Ascending aorta (tissue), 2 donors: ENCODE measurements at regions not wholly inside any gene's neighbourhood (a gene's known extent, or its start where the extent isn't known, plus 50 kb on each side); places are given as distances from the start of the nearest gene placed in this dataset.

Experiments
- DNase-seq, 2 donors: peaks; one replicate each; pipeline ENCODE4 v3.0.0-alpha.2; 2019; ENCODE audit warnings: low spot score in 2 of 2
- H3K27ac ChIP-seq, 2 donors: fragments of 200-600 bp; sonication (generic); one replicate each; pipeline ENCODE4 v1.5.1; 2016 to 2017; ENCODE audit warnings: mild to moderate bottlenecking in 1 of 2
- H3K27me3 ChIP-seq: fragments of 200-600 bp; sonication (generic); one replicate; pipeline ENCODE4 v1.5.1; 2017
- H3K36me3 ChIP-seq, 2 donors: fragments of 200-600 bp; sonication (generic); one replicate each; pipeline ENCODE4 v1.5.1; 2016
- H3K4me1 ChIP-seq, 2 donors: fragments of 200-600 bp; sonication (generic); one replicate each; pipeline ENCODE4 v1.5.1; 2016 to 2017; ENCODE audit warnings: mild to moderate bottlenecking in 1 of 2
- H3K4me3 ChIP-seq, 2 donors: fragments of 200-600 bp; sonication (generic); one replicate each; pipeline ENCODE4 v1.5.1; 2016 to 2017; ENCODE audit warnings: mild to moderate bottlenecking in 1 of 2
- H3K9me3 ChIP-seq, 2 donors: fragments of 200-600 bp; sonication (generic); one replicate each; pipeline ENCODE4 v1.5.1; 2016
- CTCF ChIP-seq, 3 experiments: fragments of 200-600 bp in 2 of 3; fragments of 450-650 bp in 1 of 3; sonication (generic) in 2 of 3; IDR thresholded peaks; one replicate each; pipeline ENCODE4 v1.5.1; 2016 to 2019; ENCODE audit warnings: antibody characterized with exemption in 3 of 3, mild to moderate bottlenecking in 1 of 3, moderate library complexity in 1 of 3
- intact Hi-C: fragments of 100-400 bp; cut with DNase I; formaldehyde crosslinking; loops from one replicate; pipeline ENCODE4 v1.15.1; 2023

DNA sequence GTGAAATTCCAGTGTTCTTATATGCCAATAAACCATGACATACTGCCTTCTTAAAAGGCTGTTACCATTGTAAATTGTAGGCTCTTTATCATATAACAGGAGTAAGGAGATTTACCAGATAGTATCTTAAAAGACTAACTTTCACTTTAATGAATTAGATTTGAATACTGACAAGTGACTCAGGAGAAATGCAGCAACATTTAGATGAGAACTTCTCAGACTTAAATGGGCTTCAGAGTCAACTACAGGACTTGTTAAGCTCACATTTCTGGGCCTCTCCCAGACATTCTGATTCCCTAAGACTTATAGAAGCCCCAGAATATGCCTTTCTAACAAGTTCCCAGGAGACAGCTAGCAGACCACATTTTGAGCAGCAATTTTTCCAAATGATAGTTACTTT is 466.3 kb downstream of the ARL4A start:
- Histone ChIP-seq H3K27me3 (no peaks in the 10 kb centered on the region), H3K9me3 (no peaks in the 10 kb centered on the region), H3K36me3 (no peaks in the 10 kb centered on the region), H3K4me1 (no peaks in the 10 kb centered on the region), H3K4me3 (no peak overlapping the region), H3K27ac (no peak overlapping the region)
- intact Hi-C loops: no loop called here
- TF ChIP-seq CTCF (IDR thresholded peaks at IDR 0.05): no peak
- DNase-seq: no peak

DNA sequence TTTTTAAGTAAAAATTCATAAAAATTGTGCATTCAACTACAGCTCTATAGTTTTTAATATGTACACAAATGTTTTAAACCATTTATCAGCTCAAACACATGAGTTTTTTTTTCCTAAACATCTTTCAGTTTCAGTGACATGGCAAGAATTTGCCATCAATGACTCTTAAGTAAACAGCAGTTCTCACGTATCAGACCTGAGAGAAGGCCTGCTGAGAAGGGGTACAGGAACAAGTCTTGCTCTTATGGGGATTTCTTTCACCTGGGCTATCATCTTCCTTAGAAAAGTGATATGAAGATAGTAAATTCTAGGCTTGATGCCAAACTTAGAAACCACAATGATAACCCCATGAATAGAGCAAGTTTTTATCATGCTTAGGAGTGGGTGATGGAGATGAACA is 467.8 kb downstream of the ARL4A start:
- intact Hi-C loops: no loop called here
- Histone ChIP-seq H3K36me3 (no peaks in the 10 kb centered on the region), H3K4me1 (no peaks in the 10 kb centered on the region)

GRCh38 chr7:13159003-13159402 is 471.6 kb downstream of the ARL4A start:
- Histone ChIP-seq H3K27me3 (no peaks in the 10 kb centered on the region), H3K4me3 (no peak overlapping the region), H3K27ac (no peak overlapping the region), H3K9me3 (no peaks in the 10 kb centered on the region), H3K36me3 (no peaks in the 10 kb centered on the region), H3K4me1 (no peaks in the 10 kb centered on the region)
- intact Hi-C loops: no loop called here
- no peak for DNase-seq
- TF ChIP-seq CTCF (IDR thresholded peaks at IDR 0.05): no peak

More for the DNA sequence above, 467.8 kb downstream of the ARL4A start:
- H3K4me3 ChIP-seq: no peak overlapping the region
- H3K9me3 ChIP-seq: no peaks in the 10 kb centered on the region
- H3K27ac ChIP-seq: no peak overlapping the region
- no peaks in the 10 kb centered on the region for H3K27me3 ChIP-seq
- DNase-seq: no peak
- TF ChIP-seq CTCF (IDR thresholded peaks at IDR 0.05): no peak

- no peaks in the 10 kb centered on the region for H3K36me3 ChIP-seq
- no peak overlapping the region for H3K27ac ChIP-seq
- no peaks in the 10 kb centered on the region for H3K9me3 ChIP-seq
- H3K27me3 ChIP-seq: no peaks in the 10 kb centered on the region
- TF ChIP-seq CTCF (IDR thresholded peaks at IDR 0.05): no peak
- no peak for DNase-seq
- intact Hi-C loops: no loop called here
- no peak overlapping the region for H3K4me3 ChIP-seq
- no peaks in the 10 kb centered on the region for H3K4me1 ChIP-seq
Observed at GRCh38 chr7:13159467-13160184, 472.2 kb downstream of the ARL4A start.

DNA sequence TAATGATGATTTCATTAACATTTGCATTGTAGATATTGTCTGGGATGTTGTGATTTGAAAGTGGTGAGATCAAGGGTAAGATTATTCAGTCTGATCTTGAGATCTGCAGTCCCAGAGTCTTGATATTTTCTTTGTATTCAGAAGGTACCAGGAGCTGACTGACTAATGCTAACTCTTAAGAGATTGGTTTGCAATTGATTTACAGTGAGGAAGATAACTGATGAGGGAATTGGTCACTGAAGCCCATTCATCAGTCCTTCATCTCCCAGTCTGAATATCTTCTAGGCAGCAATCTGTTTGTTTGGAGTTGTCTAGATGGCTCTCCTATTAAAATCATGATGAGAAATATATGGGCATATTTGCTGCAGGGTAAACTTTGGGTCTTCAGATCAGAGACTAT is 473.7 kb downstream of the ARL4A start:
- no peak overlapping the region for H3K4me3 ChIP-seq
- no peaks in the 10 kb centered on the region for H3K4me1 ChIP-seq
- no peak for TF ChIP-seq CTCF (IDR thresholded peaks at IDR 0.05)
- intact Hi-C loops: no loop called here
- no peak overlapping the region for H3K27ac ChIP-seq
- H3K27me3 ChIP-seq: no peaks in the 10 kb centered on the region
- H3K9me3 ChIP-seq: no peaks in the 10 kb centered on the region
- no peak for DNase-seq
- H3K36me3 ChIP-seq: no peaks in the 10 kb centered on the region

GRCh38 chr7:13165854-13166253 is 478.4 kb downstream of the ARL4A start:
- Histone ChIP-seq H3K27me3 (no peaks in the 10 kb centered on the region), H3K4me3 (no peak overlapping the region), H3K4me1 (no peaks in the 10 kb centered on the region), H3K36me3 (no peaks in the 10 kb centered on the region), H3K9me3 (no peaks in the 10 kb centered on the region), H3K27ac (no peak overlapping the region)
- TF ChIP-seq CTCF (IDR thresholded peaks at IDR 0.05): no peak
- no peak for DNase-seq
- intact Hi-C loops: no loop called here
